ENCODE measurements at regions not wholly inside any gene's neighbourhood (a gene's known extent, or its start where the extent isn't known, plus 50 kb on each side); places are given as distances from the start of the nearest gene placed in this dataset.

GRCh38 chr12:92062539-92063493, 82.8 kb downstream of the BTG1 start:
- peak; percentile 79 for DNase-seq (ENCODE audit: low spot score)
- Histone ChIP-seq H3K9me2 (ENCODE audit: insufficient read depth, low read length) (no peaks in the 10 kb centered on the region), H3K4me1 (ENCODE audit: insufficient read depth, low read length, poor library complexity, severe bottlenecking) (peaks cover 69% of the 10 kb centered on the region), H4K20me1 (ENCODE audit: insufficient read depth, low read length) (no peaks in the 10 kb centered on the region), H3K9me3 (ENCODE audit: low read length) (no peaks in the 10 kb centered on the region), H2AFZ (ENCODE audit: low read length) (peak overlapping the region; percentile 7; the same call in 1 of the 2 replicates), H3K36me3 (ENCODE audit: insufficient read depth, low read length) (0 out of 2 replicates have a peak, but pooled peaks cover 3% of the 10 kb centered on the region), H3K79me2 (ENCODE audit: insufficient read depth, low read depth, low read length) (no peaks in the 10 kb centered on the region; the same call in 1 of the 2 replicates), H3K27ac (ENCODE audit: low read depth, low read length, poor library complexity, severe bottlenecking) (peak overlapping the region; percentile 77), H3K4me3 (ENCODE audit: low read depth, low read length, poor library complexity, severe bottlenecking) (peak overlapping the region; percentile 24), H3K4me2 (ENCODE audit: low read length) (peak overlapping the region; percentile 67)
- CTCF ChIA-PET (ENCODE audit: unreplicated experiment): interaction anchor here (0.6 kb wide), 1 partner anchor 477 kb away, joined by 5 read pairs; no protein-coding TSS in a partner anchor
- POLR2A ChIA-PET: interaction anchor here (1.0 to 1.8 kb wide), 6 partner anchors 8 to 83 kb away, joined by 3 to 9 read pairs (median 3); partner anchors contain the start of gene BTG1
- intact Hi-C loops (cut with micrococcal nuclease; ENCODE audit: unreplicated experiment): no loop called here
- no TSS peak for BruUV-seq (replicated peaks)
- TF ChIP-seq, protein P1, sequence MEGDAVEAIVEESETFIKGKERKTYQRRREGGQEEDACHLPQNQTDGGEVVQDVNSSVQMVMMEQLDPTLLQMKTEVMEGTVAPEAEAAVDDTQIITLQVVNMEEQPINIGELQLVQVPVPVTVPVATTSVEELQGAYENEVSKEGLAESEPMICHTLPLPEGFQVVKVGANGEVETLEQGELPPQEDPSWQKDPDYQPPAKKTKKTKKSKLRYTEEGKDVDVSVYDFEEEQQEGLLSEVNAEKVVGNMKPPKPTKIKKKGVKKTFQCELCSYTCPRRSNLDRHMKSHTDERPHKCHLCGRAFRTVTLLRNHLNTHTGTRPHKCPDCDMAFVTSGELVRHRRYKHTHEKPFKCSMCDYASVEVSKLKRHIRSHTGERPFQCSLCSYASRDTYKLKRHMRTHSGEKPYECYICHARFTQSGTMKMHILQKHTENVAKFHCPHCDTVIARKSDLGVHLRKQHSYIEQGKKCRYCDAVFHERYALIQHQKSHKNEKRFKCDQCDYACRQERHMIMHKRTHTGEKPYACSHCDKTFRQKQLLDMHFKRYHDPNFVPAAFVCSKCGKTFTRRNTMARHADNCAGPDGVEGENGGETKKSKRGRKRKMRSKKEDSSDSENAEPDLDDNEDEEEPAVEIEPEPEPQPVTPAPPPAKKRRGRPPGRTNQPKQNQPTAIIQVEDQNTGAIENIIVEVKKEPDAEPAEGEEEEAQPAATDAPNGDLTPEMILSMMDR (conservative IDR thresholded peaks at IDR 0.05; ENCODE audit: low read length): no peak
- TF ChIP-seq EZH2phosphoT487 (IDR thresholded peaks at IDR 0.05; ENCODE audit: borderline replicate concordance, low read depth, low read length): no peak

DNA sequence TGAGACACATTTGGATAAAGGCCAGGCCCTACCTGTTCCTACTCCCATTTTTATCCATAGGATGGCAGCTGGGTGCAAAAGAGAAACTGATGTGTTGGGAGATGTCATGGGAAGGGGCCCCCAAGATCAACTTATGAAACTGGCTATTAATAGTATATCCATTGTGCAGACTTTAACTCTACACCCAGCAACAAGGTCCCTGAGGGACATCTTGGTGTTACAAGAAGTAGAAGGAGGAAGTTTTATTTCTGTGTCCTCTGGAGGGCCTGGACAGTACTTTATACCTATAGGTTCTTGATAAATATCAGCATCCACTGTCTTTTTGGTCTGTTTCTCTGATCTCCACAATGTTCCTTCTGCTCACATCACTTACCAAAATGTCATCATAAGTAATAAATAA, 84.6 kb downstream of the BTG1 start:
- peak; percentile 41 for DNase-seq (ENCODE audit: low spot score)
- Histone ChIP-seq H2AFZ (ENCODE audit: low read length) (no peak overlapping the region), H3K36me3 (ENCODE audit: insufficient read depth, low read length) (0 out of 2 replicates have a peak, but pooled peaks cover 3% of the 10 kb centered on the region), H3K4me3 (ENCODE audit: low read depth, low read length, poor library complexity, severe bottlenecking) (peak overlapping the region; percentile 24), H3K27ac (ENCODE audit: low read depth, low read length, poor library complexity, severe bottlenecking) (no peak overlapping the region), H3K9me3 (ENCODE audit: low read length) (no peaks in the 10 kb centered on the region), H3K79me2 (ENCODE audit: insufficient read depth, low read depth, low read length) (no peaks in the 10 kb centered on the region; the same call in 1 of the 2 replicates), H3K4me2 (ENCODE audit: low read length) (peak overlapping the region; percentile 67), H4K20me1 (ENCODE audit: insufficient read depth, low read length) (no peaks in the 10 kb centered on the region), H3K4me1 (ENCODE audit: insufficient read depth, low read length, poor library complexity, severe bottlenecking) (peaks cover 69% of the 10 kb centered on the region), H3K9me2 (ENCODE audit: insufficient read depth, low read length) (no peaks in the 10 kb centered on the region)
- no TSS peak for BruUV-seq (replicated peaks)
- intact Hi-C loops (cut with micrococcal nuclease; ENCODE audit: unreplicated experiment): no loop called here
- TF ChIP-seq EZH2phosphoT487 (IDR thresholded peaks at IDR 0.05; ENCODE audit: borderline replicate concordance, low read depth, low read length): no peak
- TF ChIP-seq, protein P1 (conservative IDR thresholded peaks at IDR 0.05; ENCODE audit: low read length): no peak
- ChIA-PET POLR2A (interaction anchor here (0.6 to 1.6 kb wide), 6 partner anchors 9 to 343 kb away, joined by 3 to 5 read pairs (median 4); no protein-coding TSS in a partner anchor), CTCF (ENCODE audit: unreplicated experiment) (no interaction called here)
